GM19463 (cell line): ENCODE measurements at regions not wholly inside any gene's neighbourhood (a gene's known extent, or its start where the extent isn't known, plus 50 kb on each side); places are given as distances from the start of the nearest gene placed in this dataset.
"Not testable (repeated sequence)": the region's sequence is repeated elsewhere in the genome, so short reads cannot be mapped to it uniquely, and the experiment has no call there.

Experiments used
- ATAC-seq: cut with Tn5 transposase; IDR thresholded peaks from one replicate; pipeline ENCODE4 v1.9.1; 2021; ENCODE audit warnings: mild to moderate bottlenecking, moderate library complexity; ENCODE audit not compliant: unreplicated experiment

GRCh38 chr6:134642279-134642678 lies 307.6 kb downstream of the ALDH8A1 start:
- ATAC-seq, result no peak

DNA sequence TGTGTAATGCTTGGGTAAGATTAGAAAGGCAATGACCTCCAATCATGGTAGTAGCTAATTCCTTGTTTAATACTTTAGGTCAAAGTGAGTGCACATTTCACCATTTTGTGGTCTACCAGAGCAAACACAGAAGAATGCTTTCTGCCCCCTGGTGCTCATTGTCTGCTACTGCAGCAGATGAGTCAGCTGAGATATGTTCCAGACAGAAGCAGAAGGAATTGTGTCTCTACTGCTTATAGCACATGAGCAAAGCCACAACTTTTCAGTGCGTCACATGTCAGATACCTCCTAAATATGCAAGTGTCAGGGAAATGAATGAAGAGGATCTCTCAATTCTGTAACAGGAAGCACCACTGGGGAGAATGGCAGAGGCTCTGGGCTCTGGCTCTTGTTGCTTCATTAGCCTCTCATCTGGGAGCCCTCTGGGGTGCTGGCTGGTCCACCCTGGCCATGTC lies 308.9 kb downstream of the ALDH8A1 start:
- ATAC-seq, result peak; percentile 77

DNA sequence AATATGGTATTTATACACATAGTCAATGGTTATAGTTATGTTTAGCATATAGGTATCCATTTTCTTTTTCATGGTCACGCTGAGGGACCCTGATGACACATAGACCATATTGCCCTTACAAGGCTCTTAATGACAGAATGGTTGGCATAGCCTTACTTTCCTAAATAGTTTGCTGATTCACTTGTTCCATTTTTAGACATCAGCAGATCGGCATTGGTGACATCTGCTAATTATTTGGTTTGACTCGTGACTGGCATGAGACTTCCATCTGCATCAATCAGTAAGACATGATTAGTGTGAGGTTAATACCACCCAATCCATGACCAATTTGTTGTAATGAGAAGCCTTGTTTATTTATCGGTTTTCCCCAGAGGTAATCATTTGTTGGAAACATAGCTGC lies 309.7 kb downstream of the ALDH8A1 start:
- no peak for ATAC-seq

- no peak for ATAC-seq
These were observed 312.0 kb downstream of the ALDH8A1 start for GRCh38 chr6:134637847-134638437.

DNA sequence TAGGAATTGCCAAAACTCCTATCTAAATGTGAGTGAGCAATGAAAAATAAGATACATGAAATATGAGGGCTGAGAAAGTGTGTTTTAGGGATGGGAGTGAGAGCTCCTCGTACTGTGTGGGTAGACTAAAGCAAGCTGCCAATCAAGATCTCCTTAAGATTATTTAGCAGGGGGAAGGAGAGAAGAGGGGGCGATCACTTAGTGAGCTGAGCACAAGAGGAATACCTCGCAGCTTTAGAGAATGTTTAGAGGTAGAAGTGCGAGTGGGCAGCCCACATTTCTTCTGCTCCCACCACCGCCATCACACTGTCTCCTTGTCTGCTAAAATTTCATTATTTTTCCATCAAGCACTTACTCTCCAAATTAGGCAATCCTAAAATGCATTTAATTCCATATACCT lies 312.6 kb downstream of the ALDH8A1 start:
- no peak for ATAC-seq

- peak; percentile 58 for ATAC-seq
These were observed 313.6 kb downstream of the ALDH8A1 start for GRCh38 chr6:134636186-134636799.

GRCh38 chr6:134634966-134635365 lies 314.9 kb downstream of the ALDH8A1 start:
- no peak for ATAC-seq

DNA sequence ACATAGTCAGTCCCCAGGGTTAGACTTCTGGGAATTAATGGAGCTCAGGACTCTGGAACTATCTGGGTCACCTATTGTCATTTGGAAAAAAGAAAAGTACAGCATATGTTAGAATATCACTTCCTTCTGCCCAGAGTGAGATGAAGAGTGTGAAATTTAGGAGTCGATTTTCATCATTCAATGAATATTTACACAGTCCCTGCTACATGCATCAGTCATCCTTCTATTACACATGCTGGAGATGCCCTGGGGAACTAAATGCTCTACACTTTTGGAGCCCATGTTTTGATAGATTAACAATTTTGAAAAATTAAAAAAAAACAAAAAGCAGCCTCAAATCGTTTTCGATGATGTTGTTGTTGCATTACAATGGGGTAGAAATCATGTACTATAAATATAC lies 315.4 kb downstream of the ALDH8A1 start:
- ATAC-seq, result no peak

DNA sequence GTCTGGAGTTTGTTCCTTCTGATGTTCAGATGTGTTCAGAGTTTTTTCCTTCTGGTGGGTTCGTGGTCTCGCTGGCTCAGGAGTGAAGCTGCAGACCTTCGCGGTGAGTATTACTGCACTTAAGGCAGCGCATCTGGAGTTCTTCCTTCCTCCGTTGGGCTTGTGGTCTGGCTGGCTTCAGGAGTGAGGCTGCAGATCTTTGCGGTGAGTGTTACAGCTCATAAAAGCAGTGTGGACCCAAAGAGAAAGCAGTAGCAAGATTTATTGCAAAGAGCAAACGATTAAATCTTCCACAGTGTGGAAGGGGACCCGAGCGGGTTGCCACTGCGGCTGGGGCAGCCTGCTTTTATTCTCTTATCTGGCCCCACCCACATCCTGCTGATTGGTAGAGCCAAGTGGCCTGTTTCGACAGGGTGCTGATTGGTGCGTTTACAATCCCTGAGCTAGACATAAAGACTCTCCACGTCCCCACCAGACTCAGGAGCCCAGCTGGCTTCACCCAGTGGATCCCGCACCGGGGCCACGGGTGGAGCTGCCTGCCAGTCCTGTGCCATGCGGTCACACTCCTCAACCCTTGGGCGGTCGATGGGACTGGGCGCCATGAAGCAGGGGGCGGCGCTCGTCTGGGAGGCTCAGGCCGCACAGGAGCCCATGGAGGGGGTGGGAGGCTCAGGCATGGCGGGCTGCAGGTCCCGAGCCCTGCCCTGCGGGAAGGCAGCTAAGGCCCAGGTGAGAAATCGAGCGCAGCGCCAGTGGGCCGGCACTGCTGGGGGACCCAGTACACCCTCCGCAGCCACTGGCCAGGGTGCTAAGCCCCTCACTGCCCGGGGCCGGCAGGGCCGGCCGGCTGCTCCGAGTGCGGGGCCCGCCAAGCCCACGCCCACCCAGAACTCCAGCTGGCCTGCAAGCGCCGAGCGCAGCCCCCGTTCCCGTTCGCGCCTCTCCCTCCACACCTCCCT lies 315.3 kb upstream of the SGK1 start:
- not testable (repeated sequence) for ATAC-seq

DNA sequence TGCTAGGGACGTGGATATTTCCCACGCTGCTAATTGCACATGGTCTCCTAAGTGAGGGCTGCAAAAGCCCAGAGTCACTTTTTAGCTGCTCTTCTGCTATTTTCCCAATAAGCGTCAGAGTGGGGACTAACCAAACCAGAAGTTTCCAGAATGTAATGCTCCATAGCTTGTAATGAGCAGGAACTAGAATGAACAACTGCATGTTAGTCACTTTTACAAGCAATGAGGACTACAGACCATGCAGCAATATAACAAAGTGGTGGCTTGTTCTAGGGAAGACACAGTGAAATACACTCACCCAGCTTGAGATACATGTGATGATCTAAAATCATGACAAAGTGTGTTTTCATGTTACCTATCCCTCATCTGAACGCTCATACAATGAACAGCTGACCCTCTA lies 314.1 kb upstream of the SGK1 start:
- no peak for ATAC-seq

DNA sequence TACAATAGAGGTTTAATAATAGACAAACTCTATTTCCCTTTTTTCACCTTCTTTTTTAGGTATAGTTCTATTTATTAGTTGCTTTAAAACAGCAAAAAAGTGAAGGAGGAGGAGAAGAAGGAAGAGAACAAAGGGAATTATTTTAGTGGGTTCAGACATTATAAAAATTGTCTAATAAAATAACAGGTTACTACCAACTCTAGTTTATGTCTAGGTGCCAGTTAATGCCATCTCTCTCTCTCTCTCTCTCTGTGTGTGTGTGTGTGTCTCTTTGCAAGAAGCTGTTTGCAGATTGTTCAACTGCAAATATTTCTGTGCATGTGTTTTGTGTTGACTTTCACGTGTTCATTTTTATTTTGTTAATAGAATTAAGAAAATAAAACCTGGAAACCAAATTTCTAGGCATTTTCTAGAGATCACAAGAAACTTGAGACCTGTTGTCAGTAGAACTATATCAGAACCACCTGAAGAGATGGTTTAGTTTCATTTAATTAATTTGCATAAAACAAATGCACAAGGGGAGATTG lies 313.5 kb upstream of the SGK1 start:
- no peak for ATAC-seq

DNA sequence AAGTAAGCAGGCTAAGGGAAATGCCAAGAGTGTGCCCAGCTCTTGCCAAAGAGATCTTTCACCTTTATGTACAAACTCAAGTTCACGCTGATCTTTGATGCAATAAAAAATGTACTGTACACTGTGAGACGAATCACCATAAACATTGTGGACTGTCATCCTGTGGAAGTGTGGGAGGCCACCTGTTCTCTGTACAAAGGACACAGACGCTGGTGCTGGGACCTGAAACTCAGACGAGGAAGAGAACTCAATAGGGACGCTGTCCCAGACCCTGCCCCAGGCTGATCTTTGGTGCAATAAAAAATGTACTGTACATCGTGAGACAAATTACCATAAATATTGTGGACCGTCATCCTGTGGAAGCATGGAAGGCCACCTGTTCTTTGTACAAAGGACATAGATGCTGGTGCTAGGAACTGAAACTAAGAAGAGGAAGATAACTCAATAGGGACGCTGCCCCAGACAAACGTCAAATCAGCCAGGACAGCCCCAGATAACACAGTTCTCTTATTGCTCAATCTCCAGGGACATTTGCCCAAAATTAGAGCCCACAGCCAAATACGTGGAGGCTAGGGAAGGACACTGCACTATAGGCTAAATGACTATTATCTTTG lies 312.7 kb upstream of the SGK1 start:
- no peak for ATAC-seq

DNA sequence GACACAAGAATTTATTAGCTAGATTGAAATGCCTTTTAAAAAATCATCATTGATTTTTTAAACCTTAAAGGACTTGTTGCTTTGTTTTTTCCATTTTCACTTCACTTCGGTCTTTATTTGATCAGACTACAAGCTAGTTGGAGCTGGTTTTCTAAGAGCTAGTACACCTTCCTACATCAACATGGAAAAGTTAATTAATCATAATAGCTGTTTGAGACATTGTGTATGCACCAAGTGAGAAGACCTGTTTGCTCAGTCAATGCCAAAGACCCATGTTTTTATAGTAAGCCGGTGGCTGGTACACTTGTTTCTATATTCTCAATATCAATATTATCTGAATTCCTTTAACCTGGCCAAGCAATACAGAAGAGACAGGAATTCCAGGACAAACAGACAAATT lies 310.2 kb upstream of the SGK1 start:
- no peak for ATAC-seq

DNA sequence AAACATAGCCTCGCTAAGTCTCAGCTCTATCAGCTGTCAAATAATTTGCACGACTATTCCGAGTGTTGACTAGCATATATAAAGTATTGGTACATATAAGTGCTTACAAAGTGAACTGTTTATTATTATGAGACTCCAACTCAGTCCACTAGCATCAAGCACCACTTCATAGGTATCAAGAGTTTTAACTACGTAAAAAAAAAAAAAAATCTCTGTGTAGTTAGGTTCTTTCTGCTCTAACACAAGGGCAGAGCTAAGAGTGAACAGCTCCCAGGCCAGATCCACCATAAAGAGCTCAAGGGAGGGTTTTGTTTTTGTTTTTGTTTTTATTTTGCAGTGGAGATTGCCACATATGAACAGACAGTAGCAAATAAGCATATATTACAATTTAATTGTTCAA lies 309.8 kb upstream of the SGK1 start:
- no peak for ATAC-seq

- no peak for ATAC-seq
These were observed 308.7 kb upstream of the SGK1 start for GRCh38 chr6:134626589-134626988.

DNA sequence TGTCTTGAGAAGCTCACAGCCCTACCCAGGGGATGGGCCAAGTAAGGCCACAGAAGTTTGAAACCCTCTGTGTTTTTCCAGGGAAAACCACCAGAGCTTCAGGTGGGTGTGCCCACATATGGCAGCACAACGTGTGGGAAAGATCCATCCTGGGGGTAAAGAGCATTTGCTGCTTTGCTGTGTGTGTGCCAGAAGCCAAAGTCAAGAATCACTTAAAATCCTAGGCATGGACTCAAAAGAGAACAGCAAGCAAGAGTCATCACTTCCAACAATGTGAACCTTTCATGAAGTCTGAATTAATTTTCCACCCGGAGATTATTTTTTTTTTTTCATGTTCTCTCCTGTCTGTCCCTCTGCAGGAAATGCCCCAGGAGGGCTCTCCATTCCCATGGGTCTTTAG lies 308.2 kb upstream of the SGK1 start:
- ATAC-seq, result no peak

- ATAC-seq, result no peak
These were observed 306.9 kb upstream of the SGK1 start for GRCh38 chr6:134624781-134625180.

GRCh38 chr6:134623401-134623800 lies 305.5 kb upstream of the SGK1 start:
- no peak for ATAC-seq

DNA sequence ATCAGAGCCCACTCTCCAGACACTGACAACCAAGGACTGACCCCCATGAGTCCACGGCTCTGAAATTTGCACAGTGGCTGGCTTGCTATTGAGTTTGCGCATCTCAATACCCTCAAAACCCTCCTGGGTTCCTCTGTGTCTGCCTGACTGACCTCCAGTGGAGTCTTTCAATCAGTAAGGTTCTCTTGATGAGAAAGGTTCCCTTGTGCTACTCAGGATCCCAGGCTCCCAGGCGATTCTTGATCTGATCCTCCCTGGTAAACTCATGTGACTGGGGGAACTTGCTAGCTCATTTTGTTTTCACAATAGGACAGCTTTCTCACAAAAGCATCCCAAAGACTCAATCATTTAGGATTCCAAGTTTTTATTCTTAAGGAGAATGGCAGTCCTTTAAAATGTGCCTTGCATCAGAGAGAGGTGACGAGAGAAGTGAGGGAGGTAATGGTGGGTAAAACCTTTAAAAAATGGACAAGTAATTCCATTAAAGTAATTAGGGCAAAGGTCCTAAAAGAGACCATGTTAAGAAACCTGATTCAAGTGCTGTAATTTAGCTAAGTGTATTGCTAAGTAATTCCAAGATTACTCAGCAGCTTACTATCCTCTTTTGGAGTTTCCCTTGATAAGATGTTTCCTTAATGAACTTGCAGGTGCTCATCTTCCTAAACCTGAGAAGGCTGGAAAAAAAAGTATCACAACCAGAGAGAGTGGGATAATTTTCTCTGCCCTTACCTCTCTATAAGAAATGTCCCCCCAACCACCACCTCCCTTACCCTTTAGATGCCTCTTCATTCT lies 304.7 kb upstream of the SGK1 start:
- no peak for ATAC-seq

- no peak for ATAC-seq
These were observed 303.9 kb upstream of the SGK1 start for GRCh38 chr6:134621858-134622257.
